UCSD-AML1 (cell line): ENCODE measurements at regions not wholly inside any gene's neighbourhood (a gene's known extent, or its start where the extent isn't known, plus 50 kb on each side); places are given as distances from the start of the nearest gene placed in this dataset.
"Not testable (repeated sequence)": the region's sequence is repeated elsewhere in the genome, so short reads cannot be mapped to it uniquely, and the experiment has no call there.

Experiments
- DNase-seq: peaks from one replicate; lab custom pipeline; 2025; ENCODE audit not compliant: unreplicated experiment; lab: John Stamatoyannopoulos, UW

DNA sequence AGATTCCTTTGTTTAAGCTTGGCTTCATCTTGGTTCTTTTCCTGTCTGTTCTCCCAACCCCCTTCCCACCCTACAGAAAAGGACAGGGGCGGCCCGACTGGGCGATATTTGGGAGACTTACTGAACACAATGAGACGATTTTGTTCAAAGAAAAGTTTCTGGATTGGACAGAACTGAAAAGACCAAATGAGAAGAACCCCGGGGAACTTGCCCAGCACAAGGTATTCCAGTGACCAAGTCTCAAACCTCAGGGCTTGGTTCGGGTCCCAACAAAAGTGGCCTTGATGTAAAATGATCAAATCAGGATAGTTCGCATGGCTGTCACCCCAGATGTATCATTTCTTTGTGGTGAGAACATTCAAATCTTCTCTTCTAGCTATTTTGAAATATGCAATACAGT, 73.9 kb upstream of the LYZL2 start:
- not testable (repeated sequence) for DNase-seq

DNA sequence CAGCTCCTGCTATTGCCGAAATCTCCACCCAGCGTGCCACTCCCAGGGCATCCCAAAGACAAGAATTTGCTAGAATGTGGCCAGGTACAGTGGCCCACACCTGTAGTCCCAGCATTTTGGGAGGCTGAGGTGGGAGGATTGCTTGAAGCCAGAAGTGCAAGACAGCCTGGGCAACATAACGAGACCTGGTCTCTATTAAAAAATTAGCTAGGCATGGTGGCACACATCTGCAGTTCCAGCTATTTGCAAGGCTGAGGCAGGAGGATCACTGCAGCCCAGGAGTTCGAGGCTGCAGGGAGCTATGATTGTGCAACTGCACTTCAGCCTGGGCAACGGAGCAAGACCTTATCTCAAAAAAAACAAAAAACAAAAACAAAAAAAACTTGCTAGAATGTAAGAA, 73.3 kb upstream of the LYZL2 start:
- DNase-seq: no peak

GRCh38 chr10:30701451-30702173, 72.1 kb upstream of the LYZL2 start:
- DNase-seq: peak; percentile 24

- DNase-seq: no peak
These were observed 68.3 kb upstream of the LYZL2 start for GRCh38 chr10:30697806-30698205.

GRCh38 chr10:30697221-30697620, 67.7 kb upstream of the LYZL2 start:
- peak; percentile 19 for DNase-seq

GRCh38 chr10:30696416-30697185, 67.0 kb upstream of the LYZL2 start:
- not testable (repeated sequence) for DNase-seq

DNA sequence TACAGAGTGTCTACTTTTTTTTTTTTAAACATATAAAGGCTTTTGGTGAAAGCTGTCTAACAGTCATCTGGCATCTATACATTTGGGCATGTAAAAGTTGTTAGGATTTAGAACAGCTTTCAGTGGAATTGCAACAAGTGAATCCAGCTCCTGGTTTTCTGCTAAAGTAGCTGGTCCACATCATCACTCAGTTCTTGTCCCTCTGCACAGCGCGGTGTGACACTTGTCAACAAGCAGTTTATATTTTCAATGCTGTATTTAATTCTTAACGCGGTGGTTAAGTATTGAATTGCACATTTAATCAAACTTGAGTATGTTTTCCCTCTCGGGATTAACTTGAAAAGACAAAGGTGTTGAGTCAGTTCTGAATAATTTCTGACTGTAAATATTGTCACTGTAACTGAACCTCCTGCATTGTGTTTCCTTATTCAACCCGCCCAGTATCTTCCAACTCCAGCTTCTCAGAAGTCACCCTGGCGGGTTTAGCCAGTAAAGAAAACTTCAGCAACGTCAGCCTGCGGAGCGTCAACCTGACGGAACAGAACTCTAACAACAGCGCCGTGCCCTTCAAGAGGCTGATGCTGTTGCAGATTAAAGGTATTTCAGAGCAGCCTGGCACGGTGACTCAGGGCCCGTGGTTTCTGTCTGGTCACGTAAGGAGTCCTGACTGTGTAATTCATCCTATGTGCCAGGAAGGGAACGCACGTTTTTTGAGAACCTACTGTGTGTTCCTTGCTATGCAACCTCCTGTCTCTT, 66.1 kb upstream of the LYZL2 start:
- not testable (repeated sequence) for DNase-seq

DNA sequence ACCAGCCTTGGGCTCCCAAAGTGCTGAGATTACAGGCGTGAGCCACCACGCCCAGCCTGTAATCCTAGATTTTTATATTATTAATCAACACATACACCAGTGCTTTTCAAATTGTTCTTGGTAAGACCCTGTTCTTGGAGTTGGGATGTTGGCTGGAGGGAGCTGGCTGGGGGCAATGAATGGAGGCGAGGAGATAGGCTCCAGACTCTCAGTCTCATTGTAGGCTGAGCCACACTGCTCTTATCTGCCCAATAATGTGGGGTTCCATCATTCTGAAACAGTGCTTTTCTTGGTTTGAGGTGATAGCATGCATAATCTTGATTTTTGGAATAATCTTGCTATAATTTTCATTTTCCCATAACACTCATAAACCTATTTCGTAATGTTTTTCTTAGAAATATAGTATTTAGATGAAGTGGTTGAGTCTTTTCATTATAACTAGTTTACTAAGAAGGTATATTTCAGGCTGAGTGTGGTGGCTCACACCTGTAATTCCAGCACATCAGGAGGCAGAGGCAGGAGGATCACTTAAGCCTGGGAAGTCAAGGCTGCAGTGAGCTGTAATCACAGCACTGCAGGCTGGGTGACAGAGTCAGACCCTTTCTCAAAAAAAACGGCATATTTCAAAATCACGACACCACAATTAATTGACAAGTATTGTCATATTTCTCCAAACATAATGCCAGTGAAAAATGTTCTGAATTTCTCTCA, 65.1 kb upstream of the LYZL2 start:
- no peak for DNase-seq

GRCh38 chr10:30691639-30692015, 62.1 kb upstream of the LYZL2 start:
- no peak for DNase-seq

DNA sequence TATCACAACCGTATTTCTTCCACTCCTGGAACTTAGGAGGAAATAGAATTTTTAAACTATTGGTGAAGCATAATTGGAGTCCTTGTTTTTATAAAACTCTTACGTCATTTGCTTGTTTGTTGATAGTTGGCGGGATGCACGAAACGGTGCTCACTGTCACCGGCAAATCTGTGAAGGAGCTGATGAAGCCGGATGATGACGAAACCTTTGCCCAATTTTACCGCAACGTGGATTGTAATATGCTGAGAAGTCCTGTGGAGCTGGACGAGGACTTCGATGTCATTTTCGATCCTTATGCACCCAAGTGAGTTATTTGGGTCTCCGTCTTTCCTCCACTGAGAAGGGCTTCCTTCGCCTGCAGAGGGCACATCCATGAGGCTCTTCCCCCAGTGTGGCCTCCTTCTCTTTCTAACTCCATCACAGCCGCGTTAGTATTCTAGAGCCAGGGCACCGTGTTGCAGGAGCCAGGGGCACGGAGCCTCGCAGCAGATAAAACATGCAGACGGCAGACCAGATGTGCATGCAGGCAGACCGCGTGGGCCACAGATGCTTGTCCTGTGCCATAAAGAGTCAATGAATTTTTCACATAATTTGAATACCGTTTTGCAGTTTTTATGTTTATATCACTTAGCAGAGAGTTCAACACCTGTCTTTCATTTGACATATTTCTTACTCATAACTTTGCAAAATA, 61.5 kb upstream of the LYZL2 start:
- not testable (repeated sequence) for DNase-seq

- DNase-seq: no peak
These were observed 58.9 kb upstream of the LYZL2 start for GRCh38 chr10:30688456-30688855.

GRCh38 chr10:30687698-30688213, 58.2 kb upstream of the LYZL2 start:
- peak; percentile 74 for DNase-seq

- no peak for DNase-seq
These were observed 57.2 kb upstream of the LYZL2 start for GRCh38 chr10:30686708-30687107.

GRCh38 chr10:30683496-30683895, 53.9 kb upstream of the LYZL2 start:
- DNase-seq: peak; percentile 38

DNA sequence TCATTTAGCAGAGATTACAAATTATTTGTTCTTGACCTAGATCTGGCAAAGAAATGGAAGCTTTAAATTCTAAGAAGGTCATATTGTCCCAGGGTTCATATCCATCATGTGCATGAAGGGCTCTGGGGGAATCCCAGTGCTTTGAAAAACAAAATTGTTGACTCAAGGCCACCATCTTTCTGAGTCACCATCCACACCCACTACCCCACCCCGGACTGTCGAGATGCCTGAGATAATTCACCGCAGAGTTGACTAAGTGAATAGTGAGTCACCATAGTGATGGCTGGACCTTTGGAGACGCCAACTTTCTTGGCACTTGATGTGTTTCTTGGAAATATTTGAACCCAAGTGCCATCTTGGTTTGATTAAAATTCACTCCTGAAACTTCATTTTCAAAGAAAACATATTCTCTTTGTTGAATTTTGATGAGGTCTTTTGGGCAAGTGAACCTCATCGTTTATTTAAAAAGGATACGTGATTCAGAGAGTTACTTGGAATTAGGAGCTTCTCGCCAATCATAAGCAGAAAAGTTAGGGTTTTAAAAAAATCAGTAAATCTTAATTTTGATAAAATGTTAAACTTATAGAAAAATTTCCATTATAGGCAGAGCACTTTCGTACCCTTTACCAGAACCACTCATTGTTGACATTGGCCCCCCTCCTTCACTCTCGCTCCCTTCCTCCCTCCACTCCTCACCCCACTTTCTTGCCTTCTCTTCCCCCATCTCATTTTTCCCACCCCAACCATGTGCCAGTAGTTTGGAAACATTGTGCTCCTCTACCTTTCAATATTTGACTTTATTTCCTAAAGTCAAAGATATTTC, 53.0 kb upstream of the LYZL2 start:
- DNase-seq: peak; percentile 33

DNA sequence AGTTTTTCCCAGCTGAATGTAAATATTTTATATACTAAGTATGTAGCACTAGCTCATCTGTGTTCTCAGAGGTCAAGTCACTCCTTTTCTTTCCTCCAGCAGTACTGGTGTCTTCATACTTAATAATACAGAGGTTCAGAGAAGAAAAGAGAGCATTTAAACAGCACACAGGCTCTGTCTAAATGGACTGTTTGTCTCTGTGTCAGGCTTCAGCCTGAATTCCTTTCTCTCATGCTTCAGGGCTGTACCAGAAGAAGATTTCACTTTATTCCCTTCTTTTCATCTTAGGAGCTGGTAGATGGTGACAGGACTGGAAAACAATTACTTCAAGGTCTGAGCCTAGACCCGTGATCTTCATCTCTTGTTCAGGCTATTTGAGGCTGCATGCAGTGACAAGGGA, 51.4 kb upstream of the LYZL2 start:
- DNase-seq: no peak
